ENCODE measurements at regions not wholly inside any gene's neighbourhood (a gene's known extent, or its start where the extent isn't known, plus 50 kb on each side); places are given as distances from the start of the nearest gene placed in this dataset.

DNA sequence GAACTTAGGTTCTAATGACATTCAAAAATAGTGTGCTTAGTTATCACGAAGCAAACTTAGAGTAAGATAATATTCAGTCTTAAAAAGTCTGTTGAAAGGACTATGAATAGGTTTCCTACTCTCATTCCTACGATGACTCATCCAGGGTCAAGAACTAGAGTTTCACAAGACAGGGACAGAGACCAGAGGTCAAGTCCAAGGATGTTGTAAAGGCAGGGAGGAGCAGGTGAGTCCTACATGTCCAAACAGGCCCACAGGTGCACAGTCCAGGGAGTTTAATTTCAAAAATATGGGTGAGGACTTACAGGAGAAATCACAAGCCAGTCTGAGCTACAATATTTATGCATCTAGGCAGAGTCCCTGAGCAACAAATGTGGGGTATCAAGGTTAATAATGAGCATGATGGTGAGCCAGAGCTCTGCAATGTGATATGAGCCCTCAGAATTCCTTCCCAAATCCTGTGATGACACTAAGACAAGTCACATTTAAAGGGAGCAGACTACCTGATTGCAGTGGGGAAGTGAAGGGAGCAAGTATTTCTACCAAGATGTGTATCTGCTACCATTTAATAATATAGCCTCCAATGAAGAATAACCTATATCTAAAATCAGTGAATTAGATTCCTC is 100.0 kb upstream of the NRIP1 start (continued):
- TF ChIP-seq SIX4 (CRISPR knock-in tag; IDR thresholded peaks at IDR 0.05) (no peak), SOX5 (CRISPR knock-in tag; IDR thresholded peaks at IDR 0.05; ENCODE audit: borderline replicate concordance) (no peak), ZFP37 (CRISPR knock-in tag; IDR thresholded peaks at IDR 0.05; ENCODE audit: borderline replicate concordance) (no peak), HMG20B (CRISPR knock-in tag; conservative IDR thresholded peaks at IDR 0.05) (no peak), NFIC (IDR thresholded peaks at IDR 0.05; ENCODE audit: low read length) (0 out of 2 replicates have a peak, but pooled peaks have one; percentile 28), FOXP1 (IDR thresholded peaks at IDR 0.05) (no peak), FOXP1 (CRISPR knock-in tag; IDR thresholded peaks at IDR 0.05) (peak; percentile 31; the same call in 1 of the 2 replicates), ZFP90 (CRISPR knock-in tag; IDR thresholded peaks at IDR 0.05; ENCODE audit: borderline replicate concordance) (peak; percentile 33; the same call in 1 of the 2 replicates), ZNF431 (CRISPR knock-in tag; IDR thresholded peaks at IDR 0.05; ENCODE audit: borderline replicate concordance, low read depth) (no peak), ZNF792 (CRISPR knock-in tag; IDR thresholded peaks at IDR 0.05) (no peak), SP4 (CRISPR knock-in tag; IDR thresholded peaks at IDR 0.05) (no peak)
- TF ChIP-seq, protein P1, sequence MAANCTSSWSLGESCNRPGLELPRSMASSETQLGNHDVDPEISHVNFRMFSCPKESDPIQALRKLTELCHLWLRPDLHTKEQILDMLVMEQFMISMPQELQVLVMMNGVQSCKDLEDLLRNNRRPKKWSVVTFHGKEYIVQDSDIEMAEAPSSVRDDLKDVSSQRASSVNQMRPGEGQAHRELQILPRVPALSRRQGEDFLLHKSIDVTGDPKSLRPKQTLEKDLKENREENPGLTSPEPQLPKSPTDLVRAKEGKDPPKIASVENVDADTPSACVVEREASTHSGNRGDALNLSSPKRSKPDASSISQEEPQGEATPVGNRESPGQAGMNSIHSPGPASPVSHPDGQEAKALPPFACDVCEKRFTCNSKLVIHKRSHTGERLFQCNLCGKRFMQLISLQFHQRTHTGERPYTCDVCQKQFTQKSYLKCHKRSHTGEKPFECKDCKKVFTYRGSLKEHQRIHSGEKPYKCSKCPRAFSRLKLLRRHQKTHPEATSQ (CRISPR knock-in tag; IDR thresholded peaks at IDR 0.05; ENCODE audit: borderline replicate concordance), result no peak
- TF ChIP-seq, protein P2, sequence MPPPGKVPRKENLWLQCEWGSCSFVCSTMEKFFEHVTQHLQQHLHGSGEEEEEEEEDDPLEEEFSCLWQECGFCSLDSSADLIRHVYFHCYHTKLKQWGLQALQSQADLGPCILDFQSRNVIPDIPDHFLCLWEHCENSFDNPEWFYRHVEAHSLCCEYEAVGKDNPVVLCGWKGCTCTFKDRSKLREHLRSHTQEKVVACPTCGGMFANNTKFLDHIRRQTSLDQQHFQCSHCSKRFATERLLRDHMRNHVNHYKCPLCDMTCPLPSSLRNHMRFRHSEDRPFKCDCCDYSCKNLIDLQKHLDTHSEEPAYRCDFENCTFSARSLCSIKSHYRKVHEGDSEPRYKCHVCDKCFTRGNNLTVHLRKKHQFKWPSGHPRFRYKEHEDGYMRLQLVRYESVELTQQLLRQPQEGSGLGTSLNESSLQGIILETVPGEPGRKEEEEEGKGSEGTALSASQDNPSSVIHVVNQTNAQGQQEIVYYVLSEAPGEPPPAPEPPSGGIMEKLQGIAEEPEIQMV (CRISPR knock-in tag; IDR thresholded peaks at IDR 0.05; ENCODE audit: low read depth), result no peak
- TF ChIP-seq, protein P3, sequence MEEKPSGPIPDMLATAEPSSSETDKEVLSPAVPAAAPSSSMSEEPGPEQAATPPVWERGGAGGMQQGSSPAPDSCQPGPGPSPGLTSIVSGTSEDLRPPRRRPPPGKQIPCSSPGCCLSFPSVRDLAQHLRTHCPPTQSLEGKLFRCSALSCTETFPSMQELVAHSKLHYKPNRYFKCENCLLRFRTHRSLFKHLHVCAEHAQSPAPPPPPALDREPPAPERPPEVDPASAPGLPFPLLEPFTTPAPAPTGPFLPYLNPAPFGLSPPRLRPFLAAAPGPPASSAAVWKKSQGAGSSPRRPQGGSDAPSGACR (CRISPR knock-in tag; IDR thresholded peaks at IDR 0.05), result peak; percentile 54; the same call in 1 of the 2 replicates
- TF ChIP-seq, protein P4, sequence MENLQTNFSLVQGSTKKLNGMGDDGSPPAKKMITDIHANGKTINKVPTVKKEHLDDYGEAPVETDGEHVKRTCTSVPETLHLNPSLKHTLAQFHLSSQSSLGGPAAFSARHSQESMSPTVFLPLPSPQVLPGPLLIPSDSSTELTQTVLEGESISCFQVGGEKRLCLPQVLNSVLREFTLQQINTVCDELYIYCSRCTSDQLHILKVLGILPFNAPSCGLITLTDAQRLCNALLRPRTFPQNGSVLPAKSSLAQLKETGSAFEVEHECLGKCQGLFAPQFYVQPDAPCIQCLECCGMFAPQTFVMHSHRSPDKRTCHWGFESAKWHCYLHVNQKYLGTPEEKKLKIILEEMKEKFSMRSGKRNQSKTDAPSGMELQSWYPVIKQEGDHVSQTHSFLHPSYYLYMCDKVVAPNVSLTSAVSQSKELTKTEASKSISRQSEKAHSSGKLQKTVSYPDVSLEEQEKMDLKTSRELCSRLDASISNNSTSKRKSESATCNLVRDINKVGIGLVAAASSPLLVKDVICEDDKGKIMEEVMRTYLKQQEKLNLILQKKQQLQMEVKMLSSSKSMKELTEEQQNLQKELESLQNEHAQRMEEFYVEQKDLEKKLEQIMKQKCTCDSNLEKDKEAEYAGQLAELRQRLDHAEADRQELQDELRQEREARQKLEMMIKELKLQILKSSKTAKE (CRISPR knock-in tag; IDR thresholded peaks at IDR 0.05; ENCODE audit: borderline replicate concordance), result no peak
- TF ChIP-seq, protein P5, sequence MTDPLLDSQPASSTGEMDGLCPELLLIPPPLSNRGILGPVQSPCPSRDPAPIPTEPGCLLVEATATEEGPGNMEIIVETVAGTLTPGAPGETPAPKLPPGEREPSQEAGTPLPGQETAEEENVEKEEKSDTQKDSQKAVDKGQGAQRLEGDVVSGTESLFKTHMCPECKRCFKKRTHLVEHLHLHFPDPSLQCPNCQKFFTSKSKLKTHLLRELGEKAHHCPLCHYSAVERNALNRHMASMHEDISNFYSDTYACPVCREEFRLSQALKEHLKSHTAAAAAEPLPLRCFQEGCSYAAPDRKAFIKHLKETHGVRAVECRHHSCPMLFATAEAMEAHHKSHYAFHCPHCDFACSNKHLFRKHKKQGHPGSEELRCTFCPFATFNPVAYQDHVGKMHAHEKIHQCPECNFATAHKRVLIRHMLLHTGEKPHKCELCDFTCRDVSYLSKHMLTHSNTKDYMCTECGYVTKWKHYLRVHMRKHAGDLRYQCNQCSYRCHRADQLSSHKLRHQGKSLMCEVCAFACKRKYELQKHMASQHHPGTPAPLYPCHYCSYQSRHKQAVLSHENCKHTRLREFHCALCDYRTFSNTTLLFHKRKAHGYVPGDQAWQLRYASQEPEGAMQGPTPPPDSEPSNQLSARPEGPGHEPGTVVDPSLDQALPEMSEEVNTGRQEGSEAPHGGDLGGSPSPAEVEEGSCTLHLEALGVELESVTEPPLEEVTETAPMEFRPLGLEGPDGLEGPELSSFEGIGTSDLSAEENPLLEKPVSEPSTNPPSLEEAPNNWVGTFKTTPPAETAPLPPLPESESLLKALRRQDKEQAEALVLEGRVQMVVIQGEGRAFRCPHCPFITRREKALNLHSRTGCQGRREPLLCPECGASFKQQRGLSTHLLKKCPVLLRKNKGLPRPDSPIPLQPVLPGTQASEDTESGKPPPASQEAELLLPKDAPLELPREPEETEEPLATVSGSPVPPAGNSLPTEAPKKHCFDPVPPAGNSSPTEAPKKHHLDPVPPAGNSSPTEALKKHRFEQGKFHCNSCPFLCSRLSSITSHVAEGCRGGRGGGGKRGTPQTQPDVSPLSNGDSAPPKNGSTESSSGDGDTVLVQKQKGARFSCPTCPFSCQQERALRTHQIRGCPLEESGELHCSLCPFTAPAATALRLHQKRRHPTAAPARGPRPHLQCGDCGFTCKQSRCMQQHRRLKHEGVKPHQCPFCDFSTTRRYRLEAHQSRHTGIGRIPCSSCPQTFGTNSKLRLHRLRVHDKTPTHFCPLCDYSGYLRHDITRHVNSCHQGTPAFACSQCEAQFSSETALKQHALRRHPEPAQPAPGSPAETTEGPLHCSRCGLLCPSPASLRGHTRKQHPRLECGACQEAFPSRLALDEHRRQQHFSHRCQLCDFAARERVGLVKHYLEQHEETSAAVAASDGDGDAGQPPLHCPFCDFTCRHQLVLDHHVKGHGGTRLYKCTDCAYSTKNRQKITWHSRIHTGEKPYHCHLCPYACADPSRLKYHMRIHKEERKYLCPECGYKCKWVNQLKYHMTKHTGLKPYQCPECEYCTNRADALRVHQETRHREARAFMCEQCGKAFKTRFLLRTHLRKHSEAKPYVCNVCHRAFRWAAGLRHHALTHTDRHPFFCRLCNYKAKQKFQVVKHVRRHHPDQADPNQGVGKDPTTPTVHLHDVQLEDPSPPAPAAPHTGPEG (CRISPR knock-in tag; IDR thresholded peaks at IDR 0.05), result no peak
- TF ChIP-seq, protein P6, sequence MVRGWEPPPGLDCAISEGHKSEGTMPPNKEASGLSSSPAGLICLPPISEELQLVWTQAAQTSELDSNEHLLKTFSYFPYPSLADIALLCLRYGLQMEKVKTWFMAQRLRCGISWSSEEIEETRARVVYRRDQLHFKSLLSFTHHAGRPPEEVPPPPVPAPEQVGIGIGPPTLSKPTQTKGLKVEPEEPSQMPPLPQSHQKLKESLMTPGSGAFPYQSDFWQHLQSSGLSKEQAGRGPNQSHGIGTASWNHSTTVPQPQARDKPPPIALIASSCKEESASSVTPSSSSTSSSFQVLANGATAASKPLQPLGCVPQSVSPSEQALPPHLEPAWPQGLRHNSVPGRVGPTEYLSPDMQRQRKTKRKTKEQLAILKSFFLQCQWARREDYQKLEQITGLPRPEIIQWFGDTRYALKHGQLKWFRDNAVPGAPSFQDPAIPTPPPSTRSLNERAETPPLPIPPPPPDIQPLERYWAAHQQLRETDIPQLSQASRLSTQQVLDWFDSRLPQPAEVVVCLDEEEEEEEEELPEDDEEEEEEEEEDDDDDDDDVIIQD (CRISPR knock-in tag; IDR thresholded peaks at IDR 0.05; ENCODE audit: low read depth), result peak; percentile 73; the same call in 1 of the 2 replicates
